ENCODE measurements at regions not wholly inside any gene's neighbourhood (a gene's known extent, or its start where the extent isn't known, plus 50 kb on each side); places are given as distances from the start of the nearest gene placed in this dataset.

DNA sequence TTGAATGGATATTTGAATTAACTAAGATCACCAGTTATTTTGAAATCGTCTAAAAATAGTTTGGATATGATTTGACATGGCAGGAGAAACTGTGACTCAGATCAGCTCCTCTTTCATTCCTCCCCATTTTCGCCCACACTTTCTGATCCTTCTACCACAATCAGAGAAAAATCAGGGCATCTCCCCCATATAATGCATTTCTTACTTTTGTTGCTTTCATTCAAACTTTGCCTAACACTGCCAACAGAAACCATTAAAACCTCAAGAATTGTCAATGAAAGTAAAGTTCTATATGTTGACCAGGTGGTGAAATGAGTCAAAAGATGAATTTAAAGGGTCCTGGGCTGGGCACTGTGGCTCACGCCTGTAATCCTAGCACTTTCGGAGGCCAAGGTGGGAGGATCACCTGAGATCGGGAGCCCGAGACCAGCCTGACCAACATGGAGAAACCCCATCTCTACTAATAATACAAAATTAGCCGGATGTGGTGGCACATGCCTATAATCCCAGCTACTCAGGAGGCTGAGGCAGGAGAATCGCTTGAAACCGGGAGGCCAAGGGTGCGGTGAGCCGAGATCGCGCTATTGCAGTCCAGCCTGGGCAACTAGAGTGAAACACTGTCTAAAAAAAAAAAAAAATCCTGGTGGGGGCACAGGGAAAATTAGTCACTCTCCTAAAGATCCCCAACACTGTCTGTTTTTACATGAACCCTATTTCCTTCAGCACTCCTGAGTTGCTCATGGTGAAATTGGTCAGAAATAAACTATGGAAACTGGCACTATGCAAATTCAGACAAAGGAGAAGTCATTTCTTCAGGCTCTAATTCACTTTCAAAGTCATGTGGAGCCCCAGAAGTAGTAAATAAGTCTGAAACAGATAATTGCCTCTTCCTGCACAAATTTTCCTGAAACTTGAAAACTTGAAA, 122.8 kb upstream of the NOCT start:
- ATAC-seq: no peak
- H3K4me3 ChIP-seq: no peak overlapping the region
- no peak for DNase-seq
- H3K4me1 ChIP-seq: no peaks in the 10 kb centered on the region
- no peaks in the 10 kb centered on the region for H3K36me3 ChIP-seq
- no peaks in the 10 kb centered on the region for H3K27me3 ChIP-seq (ENCODE audit: low read depth)
- intact Hi-C loops (cut with DNase I): no loop called here
- H3K27ac ChIP-seq: no peak overlapping the region
- TF ChIP-seq, protein P1, sequence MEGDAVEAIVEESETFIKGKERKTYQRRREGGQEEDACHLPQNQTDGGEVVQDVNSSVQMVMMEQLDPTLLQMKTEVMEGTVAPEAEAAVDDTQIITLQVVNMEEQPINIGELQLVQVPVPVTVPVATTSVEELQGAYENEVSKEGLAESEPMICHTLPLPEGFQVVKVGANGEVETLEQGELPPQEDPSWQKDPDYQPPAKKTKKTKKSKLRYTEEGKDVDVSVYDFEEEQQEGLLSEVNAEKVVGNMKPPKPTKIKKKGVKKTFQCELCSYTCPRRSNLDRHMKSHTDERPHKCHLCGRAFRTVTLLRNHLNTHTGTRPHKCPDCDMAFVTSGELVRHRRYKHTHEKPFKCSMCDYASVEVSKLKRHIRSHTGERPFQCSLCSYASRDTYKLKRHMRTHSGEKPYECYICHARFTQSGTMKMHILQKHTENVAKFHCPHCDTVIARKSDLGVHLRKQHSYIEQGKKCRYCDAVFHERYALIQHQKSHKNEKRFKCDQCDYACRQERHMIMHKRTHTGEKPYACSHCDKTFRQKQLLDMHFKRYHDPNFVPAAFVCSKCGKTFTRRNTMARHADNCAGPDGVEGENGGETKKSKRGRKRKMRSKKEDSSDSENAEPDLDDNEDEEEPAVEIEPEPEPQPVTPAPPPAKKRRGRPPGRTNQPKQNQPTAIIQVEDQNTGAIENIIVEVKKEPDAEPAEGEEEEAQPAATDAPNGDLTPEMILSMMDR (IDR thresholded peaks at IDR 0.05): no peak
- H3K9me3 ChIP-seq: no peaks in the 10 kb centered on the region

DNA sequence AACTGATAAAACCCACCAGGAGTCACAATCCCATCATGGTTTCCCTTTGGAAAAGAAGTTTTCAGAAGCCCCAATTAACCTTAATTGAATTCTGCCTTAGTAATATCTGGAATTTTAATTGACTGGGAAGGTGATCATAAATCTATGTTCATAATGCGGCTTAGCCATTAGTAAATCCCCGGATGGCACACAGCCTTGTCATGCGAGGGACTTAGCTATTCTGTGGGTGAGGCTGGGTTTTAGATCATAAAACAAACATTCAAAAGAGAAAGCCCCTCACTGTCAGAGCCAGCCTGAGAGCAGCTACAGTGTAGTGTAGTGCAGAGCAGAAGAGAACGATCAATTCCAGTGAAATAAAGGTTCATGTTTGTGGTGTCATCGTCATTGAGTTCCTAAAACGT, 124.0 kb upstream of the NOCT start:
- Histone ChIP-seq H3K4me3 (no peak overlapping the region), H3K27me3 (ENCODE audit: low read depth) (no peaks in the 10 kb centered on the region), H3K27ac (no peak overlapping the region), H3K36me3 (no peaks in the 10 kb centered on the region), H3K4me1 (no peaks in the 10 kb centered on the region), H3K9me3 (no peaks in the 10 kb centered on the region)
- DNase-seq (no peak), ATAC-seq (no peak)
- intact Hi-C loops (cut with DNase I): no loop called here
- TF ChIP-seq, protein P1 (IDR thresholded peaks at IDR 0.05): no peak

DNA sequence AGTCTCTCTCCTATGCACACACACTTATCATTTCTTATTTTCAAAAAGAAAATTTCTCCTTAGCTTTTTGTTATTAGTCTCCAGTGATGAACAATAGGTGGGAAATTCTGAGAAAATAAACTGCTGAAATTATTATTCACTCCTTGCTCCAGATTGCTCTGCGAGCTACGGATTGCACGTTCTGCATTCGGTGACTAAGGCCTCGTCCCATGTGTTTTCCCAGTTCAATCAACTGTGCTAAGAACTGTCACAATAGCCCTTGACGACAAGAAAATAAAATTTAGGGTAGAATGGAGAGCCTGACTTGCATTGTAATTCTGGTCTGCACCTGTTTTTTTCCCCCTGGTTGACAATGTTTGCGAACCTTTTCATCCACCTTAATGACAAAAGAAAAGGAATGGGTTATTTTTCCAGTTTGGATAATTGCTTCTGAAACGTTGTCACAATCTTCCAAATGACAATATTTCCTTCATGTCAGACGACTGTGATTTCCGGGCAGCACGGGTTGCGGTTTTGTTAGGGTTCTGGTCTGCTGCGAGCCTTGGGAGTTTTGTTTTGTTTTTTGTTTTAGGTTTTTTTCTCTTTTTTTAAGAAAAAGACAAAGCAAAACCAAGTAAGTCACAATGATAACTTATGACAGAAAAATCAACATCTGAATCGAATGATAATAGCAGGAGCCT, 124.5 kb upstream of the NOCT start:
- Histone ChIP-seq H3K4me3 (no peak overlapping the region), H3K4me1 (no peaks in the 10 kb centered on the region), H3K9me3 (no peaks in the 10 kb centered on the region), H3K36me3 (no peaks in the 10 kb centered on the region), H3K27me3 (ENCODE audit: low read depth) (no peaks in the 10 kb centered on the region), H3K27ac (no peak overlapping the region)
- DNase-seq: no peak
- intact Hi-C loops (cut with DNase I): no loop called here
- TF ChIP-seq, protein P1 (IDR thresholded peaks at IDR 0.05): no peak
- no peak for ATAC-seq

DNA sequence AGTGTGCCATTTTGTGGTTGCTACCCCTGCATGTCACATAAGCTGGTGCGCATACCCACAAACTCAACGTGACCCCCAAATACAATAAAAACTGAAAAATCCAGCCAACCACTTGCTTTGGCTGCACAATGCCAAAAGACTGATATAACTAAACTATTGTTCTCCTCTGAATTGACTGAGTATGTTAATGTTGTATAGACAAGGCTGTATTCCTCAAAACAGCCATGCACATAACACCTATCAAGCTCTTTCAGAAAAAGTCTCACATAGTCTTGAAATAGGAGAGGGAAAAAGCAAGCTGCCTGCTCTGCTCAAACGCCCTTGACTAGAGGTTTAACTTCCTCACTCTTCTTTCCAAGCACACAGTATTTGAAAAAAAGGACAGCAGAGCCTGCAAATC, 126.4 kb upstream of the NOCT start:
- Histone ChIP-seq H3K9me3 (no peaks in the 10 kb centered on the region), H3K4me3 (no peak overlapping the region), H3K27me3 (ENCODE audit: low read depth) (no peaks in the 10 kb centered on the region), H3K4me1 (no peaks in the 10 kb centered on the region), H3K27ac (no peak overlapping the region), H3K36me3 (no peaks in the 10 kb centered on the region)
- DNase-seq: no peak
- ATAC-seq: no peak
- TF ChIP-seq, protein P1 (IDR thresholded peaks at IDR 0.05): no peak
- intact Hi-C loops (cut with DNase I): no loop called here

DNA sequence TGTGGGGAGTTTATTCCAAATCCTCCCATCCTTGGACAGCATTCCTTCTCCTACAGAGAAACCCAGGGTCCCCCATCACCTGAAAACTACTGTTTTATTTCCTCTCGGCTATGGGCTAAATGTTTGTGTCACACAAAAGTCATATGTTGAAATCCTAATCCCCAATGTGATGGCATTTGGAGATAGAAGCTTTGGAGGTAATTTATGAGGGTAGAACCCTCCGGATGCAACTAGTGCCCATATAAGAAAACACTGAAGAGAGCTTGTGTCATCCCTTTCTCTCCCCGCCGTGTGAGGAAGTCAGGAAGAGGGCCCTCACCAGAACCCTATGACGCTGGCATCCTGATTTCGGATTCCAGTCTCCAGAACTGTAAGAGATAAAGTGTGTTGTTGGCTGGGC, 127.8 kb upstream of the NOCT start:
- H3K27ac ChIP-seq: no peak overlapping the region
- intact Hi-C loops (cut with DNase I): no loop called here
- H3K4me3 ChIP-seq: no peak overlapping the region
- DNase-seq: no peak
- ATAC-seq: no peak
- H3K27me3 ChIP-seq (ENCODE audit: low read depth): no peaks in the 10 kb centered on the region
- H3K4me1 ChIP-seq: no peaks in the 10 kb centered on the region
- TF ChIP-seq, protein P1 (IDR thresholded peaks at IDR 0.05): no peak
- no peaks in the 10 kb centered on the region for H3K9me3 ChIP-seq
- H3K36me3 ChIP-seq: no peaks in the 10 kb centered on the region

Measured in lower lobe of right lung (tissue), 2 donors.